ENCODE measurements at regions not wholly inside any gene's neighbourhood (a gene's known extent, or its start where the extent isn't known, plus 50 kb on each side); places are given as distances from the start of the nearest gene placed in this dataset.

GRCh38 chr6:79756496-79756895 is 125.4 kb downstream of the SH3BGRL2 start:
- Histone ChIP-seq H2AFZ (ENCODE audit: low read depth, low read length) (no peak overlapping the region), H3K79me2 (ENCODE audit: insufficient read depth, low read length) (no peaks in the 10 kb centered on the region), H3K27ac (ENCODE audit: low read depth, low read length) (no peak overlapping the region), H3K4me2 (ENCODE audit: low read length) (no peak overlapping the region), H3K9me3 (ENCODE audit: insufficient read depth, low read depth, low read length) (no peaks in the 10 kb centered on the region), H3K36me3 (ENCODE audit: insufficient read depth, low read length) (no peaks in the 10 kb centered on the region), H3K4me3 (ENCODE audit: insufficient read depth, low read depth, low read length) (no peak overlapping the region), H3K4me1 (ENCODE audit: insufficient read depth, low read length) (no peaks in the 10 kb centered on the region), H3K27me3 (ENCODE audit: insufficient read depth, low read length) (no peaks in the 10 kb centered on the region), H3K9ac (ENCODE audit: low read length) (no peak overlapping the region), H4K20me1 (ENCODE audit: insufficient read depth, low read length) (no peaks in the 10 kb centered on the region)
- FAIRE-seq (no peak), DNase-seq (ENCODE audit: low read depth) (no peak)
- H3K27ac Mint-ChIP-seq (ENCODE audit: unreplicated experiment), result no peak overlapping the region
- H3K27me3 Mint-ChIP-seq (ENCODE audit: low read depth, unreplicated experiment), result no peaks in the 10 kb centered on the region
- no peak overlapping the region for H3K4me3 Mint-ChIP-seq (ENCODE audit: unreplicated experiment)
- H3K36me3 Mint-ChIP-seq (ENCODE audit: low read depth, unreplicated experiment), result no peaks in the 10 kb centered on the region
- H3K4me1 Mint-ChIP-seq (ENCODE audit: low read depth, unreplicated experiment), result no peaks in the 10 kb centered on the region
- no peak for TF ChIP-seq EZH2 (IDR thresholded peaks at IDR 0.05; ENCODE audit: insufficient read depth, low read length)
- TF ChIP-seq, protein P1, sequence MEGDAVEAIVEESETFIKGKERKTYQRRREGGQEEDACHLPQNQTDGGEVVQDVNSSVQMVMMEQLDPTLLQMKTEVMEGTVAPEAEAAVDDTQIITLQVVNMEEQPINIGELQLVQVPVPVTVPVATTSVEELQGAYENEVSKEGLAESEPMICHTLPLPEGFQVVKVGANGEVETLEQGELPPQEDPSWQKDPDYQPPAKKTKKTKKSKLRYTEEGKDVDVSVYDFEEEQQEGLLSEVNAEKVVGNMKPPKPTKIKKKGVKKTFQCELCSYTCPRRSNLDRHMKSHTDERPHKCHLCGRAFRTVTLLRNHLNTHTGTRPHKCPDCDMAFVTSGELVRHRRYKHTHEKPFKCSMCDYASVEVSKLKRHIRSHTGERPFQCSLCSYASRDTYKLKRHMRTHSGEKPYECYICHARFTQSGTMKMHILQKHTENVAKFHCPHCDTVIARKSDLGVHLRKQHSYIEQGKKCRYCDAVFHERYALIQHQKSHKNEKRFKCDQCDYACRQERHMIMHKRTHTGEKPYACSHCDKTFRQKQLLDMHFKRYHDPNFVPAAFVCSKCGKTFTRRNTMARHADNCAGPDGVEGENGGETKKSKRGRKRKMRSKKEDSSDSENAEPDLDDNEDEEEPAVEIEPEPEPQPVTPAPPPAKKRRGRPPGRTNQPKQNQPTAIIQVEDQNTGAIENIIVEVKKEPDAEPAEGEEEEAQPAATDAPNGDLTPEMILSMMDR (IDR thresholded peaks at IDR 0.05; ENCODE audit: insufficient read depth, low read depth, low read length), result no peak
- no peaks in the 10 kb centered on the region for H3K9me3 Mint-ChIP-seq (ENCODE audit: unreplicated experiment)

DNA sequence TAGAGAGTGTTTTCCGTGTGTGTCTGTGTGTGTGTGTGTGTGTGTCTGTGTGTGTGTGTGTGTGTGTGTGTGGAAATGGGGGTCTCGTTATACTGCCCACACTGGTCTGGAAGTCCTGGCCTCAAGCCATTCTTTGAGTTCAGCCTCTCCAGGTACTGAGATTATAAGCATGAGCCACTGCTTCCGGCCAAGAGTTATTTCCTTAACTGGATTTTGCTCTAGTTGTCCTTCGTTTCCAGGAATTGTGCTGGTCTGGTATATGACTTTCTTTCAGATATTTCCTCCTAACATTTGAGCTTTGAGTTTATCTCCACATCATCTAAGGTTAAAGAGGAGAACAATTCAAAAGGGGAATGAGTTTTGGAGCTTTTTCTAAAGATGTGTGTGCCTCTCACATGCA is 124.8 kb downstream of the SH3BGRL2 start:
- no peak for FAIRE-seq
- Histone ChIP-seq H3K9me3 (ENCODE audit: insufficient read depth, low read depth, low read length) (no peaks in the 10 kb centered on the region), H3K4me2 (ENCODE audit: low read length) (no peak overlapping the region), H3K27ac (ENCODE audit: low read depth, low read length) (no peak overlapping the region), H3K4me1 (ENCODE audit: insufficient read depth, low read length) (no peaks in the 10 kb centered on the region), H3K4me3 (ENCODE audit: insufficient read depth, low read depth, low read length) (no peak overlapping the region), H3K79me2 (ENCODE audit: insufficient read depth, low read length) (no peaks in the 10 kb centered on the region), H3K27me3 (ENCODE audit: insufficient read depth, low read length) (no peaks in the 10 kb centered on the region), H3K9ac (ENCODE audit: low read length) (no peak overlapping the region), H2AFZ (ENCODE audit: low read depth, low read length) (no peak overlapping the region), H3K36me3 (ENCODE audit: insufficient read depth, low read length) (no peaks in the 10 kb centered on the region), H4K20me1 (ENCODE audit: insufficient read depth, low read length) (no peaks in the 10 kb centered on the region)
- no peaks in the 10 kb centered on the region for H3K36me3 Mint-ChIP-seq (ENCODE audit: low read depth, unreplicated experiment)
- H3K4me1 Mint-ChIP-seq (ENCODE audit: low read depth, unreplicated experiment), result no peaks in the 10 kb centered on the region
- H3K4me3 Mint-ChIP-seq (ENCODE audit: unreplicated experiment), result no peak overlapping the region
- no peak overlapping the region for H3K27ac Mint-ChIP-seq (ENCODE audit: unreplicated experiment)
- no peak for DNase-seq (ENCODE audit: low read depth)
- H3K27me3 Mint-ChIP-seq (ENCODE audit: low read depth, unreplicated experiment), result no peaks in the 10 kb centered on the region
- TF ChIP-seq EZH2 (IDR thresholded peaks at IDR 0.05; ENCODE audit: insufficient read depth, low read length), result no peak
- TF ChIP-seq, protein P1 (IDR thresholded peaks at IDR 0.05; ENCODE audit: insufficient read depth, low read depth, low read length), result no peak
- no peaks in the 10 kb centered on the region for H3K9me3 Mint-ChIP-seq (ENCODE audit: unreplicated experiment)

Measured in astrocyte (in vitro differentiated cells and primary cell).